ENCODE measurements at regions not wholly inside any gene's neighbourhood (a gene's known extent, or its start where the extent isn't known, plus 50 kb on each side); places are given as distances from the start of the nearest gene placed in this dataset.

DNA sequence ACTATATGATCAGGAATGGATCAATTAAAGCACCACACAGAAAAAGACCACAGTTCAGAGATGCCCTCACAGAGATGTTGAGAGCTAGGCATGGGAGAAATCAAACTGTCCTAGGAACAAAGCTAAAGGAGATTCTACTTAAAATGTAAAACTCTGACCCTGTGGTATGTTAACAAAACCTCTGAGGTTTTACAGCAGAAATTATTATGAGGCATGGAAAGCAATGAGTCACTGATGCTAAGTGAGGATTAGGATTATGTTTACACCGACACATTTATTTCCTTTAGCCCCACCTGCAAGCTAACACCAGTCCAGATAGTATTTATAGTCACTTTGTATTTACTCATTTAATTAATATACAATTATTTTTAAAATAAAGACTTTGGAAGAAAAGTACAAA, 1242.2 kb downstream of the OTOL1 start:
- Histone ChIP-seq H3K4me2 (ENCODE audit: low read length) (no peak overlapping the region), H3K27ac (ENCODE audit: low read length) (no peak overlapping the region), H4K20me1 (ENCODE audit: insufficient read depth, low read length) (no peaks in the 10 kb centered on the region), H3K27me3 (ENCODE audit: low read depth, low read length) (no peaks in the 10 kb centered on the region), H3K4me3 (ENCODE audit: low read length) (no peak overlapping the region), H3K36me3 (replicated peaks; ENCODE audit: low read depth, low read length) (no peaks in the 10 kb centered on the region), H2AFZ (ENCODE audit: low read depth, low read length) (no peak overlapping the region), H3K9ac (ENCODE audit: low read length) (no peak overlapping the region), H3K9me3 (ENCODE audit: insufficient read depth, low read length) (no peaks in the 10 kb centered on the region), H3K4me1 (ENCODE audit: low read length) (0 out of 2 replicates have a peak, but pooled peaks cover 3% of the 10 kb centered on the region), H3K79me2 (ENCODE audit: low read length) (no peaks in the 10 kb centered on the region)
- TF ChIP-seq CTCF (IDR thresholded peaks at IDR 0.05; ENCODE audit: low read depth, low read length) (no peak), EZH2phosphoT487 (IDR thresholded peaks at IDR 0.05; ENCODE audit: low read depth) (no peak)

GRCh38 chr3:162740941-162741596, 1244.5 kb downstream of the OTOL1 start:
- H3K79me2 ChIP-seq (ENCODE audit: low read length), result no peaks in the 10 kb centered on the region
- no peak overlapping the region for H3K27ac ChIP-seq (ENCODE audit: low read length)
- no peaks in the 10 kb centered on the region for H4K20me1 ChIP-seq (ENCODE audit: insufficient read depth, low read length)
- H2AFZ ChIP-seq (ENCODE audit: low read depth, low read length), result no peak overlapping the region
- H3K9me3 ChIP-seq (ENCODE audit: insufficient read depth, low read length), result no peaks in the 10 kb centered on the region
- H3K4me3 ChIP-seq (ENCODE audit: low read length), result no peak overlapping the region
- TF ChIP-seq CTCF (IDR thresholded peaks at IDR 0.05; ENCODE audit: low read depth, low read length) (no peak), EZH2phosphoT487 (IDR thresholded peaks at IDR 0.05; ENCODE audit: low read depth) (no peak)
- H3K4me2 ChIP-seq (ENCODE audit: low read length), result no peak overlapping the region
- H3K27me3 ChIP-seq (ENCODE audit: low read depth, low read length), result no peaks in the 10 kb centered on the region
- peaks cover 8% of the 10 kb centered on the region for H3K4me1 ChIP-seq (ENCODE audit: low read length)
- H3K36me3 ChIP-seq (replicated peaks; ENCODE audit: low read depth, low read length), result no peaks in the 10 kb centered on the region
- no peak overlapping the region for H3K9ac ChIP-seq (ENCODE audit: low read length)

DNA sequence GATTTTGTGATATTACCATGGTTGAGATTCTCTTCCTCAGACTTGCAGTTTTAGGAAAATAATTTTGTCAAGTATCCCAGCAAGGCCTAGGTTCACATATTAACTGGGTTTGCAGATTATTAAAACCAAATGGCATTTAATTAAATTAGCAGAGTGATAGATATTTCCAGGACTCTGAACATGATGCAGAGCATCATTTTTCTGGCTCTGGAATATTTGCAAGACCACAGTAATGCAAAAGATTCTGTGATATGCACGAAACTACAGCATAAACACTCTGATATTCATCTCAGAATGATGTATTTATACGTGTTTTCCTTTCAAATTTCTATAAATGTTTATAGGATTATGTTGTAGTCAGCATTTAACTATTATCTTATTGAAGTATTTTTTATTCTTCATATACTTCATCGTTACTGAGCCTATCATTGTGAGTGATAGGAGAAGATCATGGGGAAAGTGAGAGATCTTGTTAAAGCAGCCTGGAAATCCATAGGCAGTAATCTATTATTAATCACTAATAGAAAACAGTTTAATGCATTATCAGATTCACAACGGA, 1245.6 kb downstream of the OTOL1 start:
- TF ChIP-seq EZH2phosphoT487 (IDR thresholded peaks at IDR 0.05; ENCODE audit: low read depth) (no peak), CTCF (IDR thresholded peaks at IDR 0.05; ENCODE audit: low read depth, low read length) (no peak)
- Histone ChIP-seq H3K9ac (ENCODE audit: low read length) (no peak overlapping the region), H3K79me2 (ENCODE audit: low read length) (no peaks in the 10 kb centered on the region), H3K27ac (ENCODE audit: low read length) (no peak overlapping the region), H2AFZ (ENCODE audit: low read depth, low read length) (no peak overlapping the region), H4K20me1 (ENCODE audit: insufficient read depth, low read length) (no peaks in the 10 kb centered on the region), H3K36me3 (replicated peaks; ENCODE audit: low read depth, low read length) (no peaks in the 10 kb centered on the region), H3K4me3 (ENCODE audit: low read length) (no peak overlapping the region), H3K4me1 (ENCODE audit: low read length) (peaks cover 5% of the 10 kb centered on the region), H3K9me3 (ENCODE audit: insufficient read depth, low read length) (no peaks in the 10 kb centered on the region), H3K27me3 (ENCODE audit: low read depth, low read length) (no peaks in the 10 kb centered on the region), H3K4me2 (ENCODE audit: low read length) (no peak overlapping the region)

DNA sequence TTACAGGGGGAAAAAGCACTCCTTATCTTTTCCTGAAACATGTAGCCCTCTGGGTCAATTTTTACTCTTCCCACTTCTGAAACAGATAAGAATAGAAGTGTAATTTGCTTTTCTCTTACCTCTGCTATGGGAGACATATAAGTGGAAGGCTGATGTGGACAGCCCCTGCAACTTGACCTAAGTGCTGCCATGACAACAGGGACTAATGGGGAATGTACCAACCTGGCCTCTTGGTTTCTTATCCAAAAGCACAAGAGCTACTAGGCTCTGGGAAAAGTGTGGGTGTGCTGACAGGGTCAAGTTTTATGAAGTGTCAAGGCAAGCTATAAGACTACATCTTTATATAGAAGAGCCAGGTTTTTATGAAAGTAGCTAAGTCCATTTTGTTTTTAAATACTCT, 1246.5 kb downstream of the OTOL1 start:
- no peaks in the 10 kb centered on the region for H3K79me2 ChIP-seq (ENCODE audit: low read length)
- H3K9ac ChIP-seq (ENCODE audit: low read length), result no peak overlapping the region
- H3K4me2 ChIP-seq (ENCODE audit: low read length), result no peak overlapping the region
- H3K9me3 ChIP-seq (ENCODE audit: insufficient read depth, low read length), result no peaks in the 10 kb centered on the region
- H3K4me1 ChIP-seq (ENCODE audit: low read length), result peaks cover 5% of the 10 kb centered on the region
- no peak overlapping the region for H3K27ac ChIP-seq (ENCODE audit: low read length)
- TF ChIP-seq CTCF (IDR thresholded peaks at IDR 0.05; ENCODE audit: low read depth, low read length), result no peak
- H2AFZ ChIP-seq (ENCODE audit: low read depth, low read length), result no peak overlapping the region
- H3K4me3 ChIP-seq (ENCODE audit: low read length), result no peak overlapping the region
- no peaks in the 10 kb centered on the region for H4K20me1 ChIP-seq (ENCODE audit: insufficient read depth, low read length)
- H3K36me3 ChIP-seq (replicated peaks; ENCODE audit: low read depth, low read length), result no peaks in the 10 kb centered on the region
- no peaks in the 10 kb centered on the region for H3K27me3 ChIP-seq (ENCODE audit: low read depth, low read length)

All from OCI-LY3 (cell line).